ENCODE measurements at regions not wholly inside any gene's neighbourhood (a gene's known extent, or its start where the extent isn't known, plus 50 kb on each side); places are given as distances from the start of the nearest gene placed in this dataset.

- no peak overlapping the region for H3K27ac ChIP-seq
- in situ Hi-C loops (cut with MboI; ENCODE audit: low sequenced_read_pairs in 4 of 4) = loop anchor here in 2 of 4 donors (10.0 to 25.0 kb wide), 2 partner anchors 144 to 179 kb away; no protein-coding TSS in a partner anchor
- intact Hi-C loops (cut with DNase I; ENCODE audit: low total_unique reads) = loop anchor here (2.0 to 5.0 kb wide), 3 partner anchors 81 to 159 kb away; partner anchors contain the start of gene PITX1
- peak overlapping the region; percentile 40 to 66 (median 56) for H3K4me3 ChIP-seq
- H3K9me3 ChIP-seq = no peaks in the 10 kb centered on the region
- H3K4me1 ChIP-seq = peaks cover 0 to 6% of the 10 kb centered on the region in 2 donors
- DNase-seq (peak; percentile 50 to 63), ATAC-seq (peak; percentile 93 to 96)
- TF ChIP-seq CTCF (IDR thresholded peaks at IDR 0.05 in 4 of 5, conservative IDR thresholded peaks at IDR 0.05 in 1 of 5) = peak; percentile 82 to 96 (median 91)
- TF ChIP-seq POLR2A (IDR thresholded peaks at IDR 0.05) = no peak
- H3K27me3 ChIP-seq = no peaks in the 10 kb centered on the region
- H3K36me3 ChIP-seq = no peaks in the 10 kb centered on the region
These were observed 157.2 kb upstream of the PITX1 start for GRCh38 chr5:135191084-135191826.

- DNase-seq (no peak), ATAC-seq (no peak)
- TF ChIP-seq POLR2A (IDR thresholded peaks at IDR 0.05) (no peak), CTCF (IDR thresholded peaks at IDR 0.05 in 4 of 5, conservative IDR thresholded peaks at IDR 0.05 in 1 of 5) (no peak)
- no peaks in the 10 kb centered on the region for H3K27me3 ChIP-seq
- H3K4me1 ChIP-seq = peaks cover 0 to 6% of the 10 kb centered on the region in 2 donors
- in situ Hi-C loops (cut with MboI; ENCODE audit: low sequenced_read_pairs in 4 of 4) (loop anchor here in 2 of 4 donors (10.0 to 25.0 kb wide), 2 partner anchors 144 to 178 kb away; no protein-coding TSS in a partner anchor), intact Hi-C loops (cut with DNase I; ENCODE audit: low total_unique reads) (loop anchor here (2.0 to 5.0 kb wide), 3 partner anchors 82 to 158 kb away; partner anchors contain the start of gene PITX1)
- no peaks in the 10 kb centered on the region for H3K36me3 ChIP-seq
- no peaks in the 10 kb centered on the region for H3K9me3 ChIP-seq
- peak overlapping the region in 3 of 4 donors; percentile 48 to 66 (median 63) for H3K4me3 ChIP-seq
- no peak overlapping the region for H3K27ac ChIP-seq
These were observed 156.5 kb upstream of the PITX1 start for GRCh38 chr5:135190416-135191083.

- Histone ChIP-seq H3K4me1 (peaks cover 0 to 6% of the 10 kb centered on the region in 2 donors), H3K27me3 (no peaks in the 10 kb centered on the region), H3K4me3 (no peak overlapping the region), H3K36me3 (no peaks in the 10 kb centered on the region), H3K27ac (no peak overlapping the region), H3K9me3 (no peaks in the 10 kb centered on the region)
- no peak for TF ChIP-seq CTCF (IDR thresholded peaks at IDR 0.05 in 4 of 5, conservative IDR thresholded peaks at IDR 0.05 in 1 of 5)
- TF ChIP-seq POLR2A (IDR thresholded peaks at IDR 0.05) = no peak
- intact Hi-C loops (cut with DNase I; ENCODE audit: low total_unique reads) (no loop called here), in situ Hi-C loops (cut with MboI; ENCODE audit: low sequenced_read_pairs in 4 of 4) (loop anchor here in 2 of 4 donors (10.0 to 25.0 kb wide), 2 partner anchors 146 to 177 kb away; no protein-coding TSS in a partner anchor)
- ATAC-seq (no peak), DNase-seq (no peak)
These were observed 155.0 kb upstream of the PITX1 start for GRCh38 chr5:135189024-135189423.

GRCh38 chr5:135188233-135188914 is 154.3 kb upstream of the PITX1 start:
- intact Hi-C loops (cut with DNase I; ENCODE audit: low total_unique reads) = no loop called here
- ATAC-seq = no peak
- no peaks in the 10 kb centered on the region for H3K27me3 ChIP-seq

More at GRCh38 chr5:135188233-135188914, 154.3 kb upstream of the PITX1 start:
- no peak overlapping the region for H3K4me3 ChIP-seq
- in situ Hi-C loops (cut with MboI; ENCODE audit: low sequenced_read_pairs in 4 of 4) = loop anchor here in 2 of 4 donors (10.0 to 25.0 kb wide), 2 partner anchors 146 to 176 kb away; no protein-coding TSS in a partner anchor
- DNase-seq = no peak
- H3K36me3 ChIP-seq = no peaks in the 10 kb centered on the region
- H3K4me1 ChIP-seq = peaks cover 0 to 6% of the 10 kb centered on the region in 2 donors
- H3K27ac ChIP-seq = no peak overlapping the region
- TF ChIP-seq POLR2A (IDR thresholded peaks at IDR 0.05) (no peak), CTCF (IDR thresholded peaks at IDR 0.05 in 4 of 5, conservative IDR thresholded peaks at IDR 0.05 in 1 of 5) (no peak)
- H3K9me3 ChIP-seq = no peaks in the 10 kb centered on the region
